ENCODE measurements at regions not wholly inside any gene's neighbourhood (a gene's known extent, or its start where the extent isn't known, plus 50 kb on each side); places are given as distances from the start of the nearest gene placed in this dataset.

- TF ChIP-seq EZH2 (IDR thresholded peaks at IDR 0.05; ENCODE audit: insufficient read depth, poor library complexity, severe bottlenecking) (no peak), EZH2phosphoT487 (IDR thresholded peaks at IDR 0.05; ENCODE audit: insufficient read depth, low read depth) (no peak)
Observed at GRCh38 chr6:155717374-155717773, 261.7 kb upstream of the NOX3 start.

Measured in GM23248 (cell line).